Stimulated activated naive CD8-positive, alpha-beta T cell treated with anti-CD3 and anti-CD28 coated beads, Interleukin-15, Interleukin-2, amounts not matched to agents 100 ng/mL and 50 ng/mL, for 24 hours (primary cell): ENCODE measurements at regions not wholly inside any gene's neighbourhood (a gene's known extent, or its start where the extent isn't known, plus 50 kb on each side); places are given as distances from the start of the nearest gene placed in this dataset.

ENCODE experiments used
- H3K27ac Mint-ChIP-seq: one replicate; pipeline ENCODE4 v1.8.0; 2021; ENCODE audit warnings: mild to moderate bottlenecking, mixed read lengths
- H3K27me3 Mint-ChIP-seq: one replicate; pipeline ENCODE4 v1.8.0; 2021; ENCODE audit warnings: mixed read lengths
- H3K36me3 Mint-ChIP-seq: one replicate; pipeline ENCODE4 v1.8.0; 2021; ENCODE audit warnings: low read depth, mixed read lengths
- H3K4me1 Mint-ChIP-seq: one replicate; pipeline ENCODE4 v1.8.0; 2021; ENCODE audit warnings: low read depth, mixed read lengths
- H3K4me3 Mint-ChIP-seq: one replicate; pipeline ENCODE4 v1.8.0; 2021; ENCODE audit warnings: mild to moderate bottlenecking, mixed read lengths
- H3K9me3 Mint-ChIP-seq: one replicate; pipeline ENCODE4 v1.8.0; 2021; ENCODE audit warnings: mixed read lengths

DNA sequence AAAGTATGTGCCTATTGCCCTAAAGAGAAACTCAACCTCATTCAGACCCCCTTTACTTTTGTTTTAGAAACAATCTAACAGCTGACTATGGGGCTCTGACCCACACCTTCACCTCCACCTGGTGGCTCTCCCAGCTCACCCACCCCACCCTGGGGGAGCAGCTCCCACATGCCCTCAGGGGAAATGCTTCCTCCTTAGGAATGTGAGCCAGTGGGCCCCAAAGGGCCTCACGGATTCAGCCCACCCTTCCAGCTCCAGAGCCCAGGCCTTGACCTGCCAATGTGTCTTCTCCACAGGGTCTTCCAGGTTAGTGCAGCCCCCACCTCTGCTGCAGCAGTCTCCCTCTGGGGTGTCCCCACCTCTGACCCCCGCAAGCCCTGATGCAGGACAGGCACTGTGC, 680.1 kb upstream of the RAB6C start:
- Mint-ChIP-seq H3K27me3 (no peaks in the 10 kb centered on the region), H3K4me3 (no peak overlapping the region), H3K36me3 (no peaks in the 10 kb centered on the region), H3K4me1 (no peaks in the 10 kb centered on the region), H3K27ac (no peak overlapping the region), H3K9me3 (peaks cover 2% of the 10 kb centered on the region)

DNA sequence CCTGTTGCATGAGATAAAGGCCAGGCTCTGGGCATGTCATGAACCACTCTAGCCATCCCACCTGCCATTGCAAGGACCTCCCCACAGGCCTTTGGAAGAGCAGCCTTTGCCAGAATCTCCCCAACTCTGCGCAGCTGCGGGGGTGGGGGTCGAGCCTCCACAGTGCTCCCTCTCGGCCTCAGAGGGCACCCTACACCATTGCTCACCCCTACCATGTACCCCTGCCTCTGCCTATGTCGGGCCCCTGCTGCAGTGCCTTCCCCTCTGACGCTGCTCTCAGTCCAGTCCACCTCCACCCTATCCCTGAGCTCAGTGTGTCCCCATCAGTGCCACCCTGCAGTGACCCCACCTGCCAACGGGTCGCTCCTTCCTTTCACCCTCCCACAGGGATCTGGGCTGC, 679.7 kb upstream of the RAB6C start:
- no peak overlapping the region for H3K27ac Mint-ChIP-seq
- H3K4me3 Mint-ChIP-seq: no peak overlapping the region
- no peaks in the 10 kb centered on the region for H3K27me3 Mint-ChIP-seq
- H3K4me1 Mint-ChIP-seq: no peaks in the 10 kb centered on the region
- no peaks in the 10 kb centered on the region for H3K36me3 Mint-ChIP-seq
- H3K9me3 Mint-ChIP-seq: no peaks in the 10 kb centered on the region

DNA sequence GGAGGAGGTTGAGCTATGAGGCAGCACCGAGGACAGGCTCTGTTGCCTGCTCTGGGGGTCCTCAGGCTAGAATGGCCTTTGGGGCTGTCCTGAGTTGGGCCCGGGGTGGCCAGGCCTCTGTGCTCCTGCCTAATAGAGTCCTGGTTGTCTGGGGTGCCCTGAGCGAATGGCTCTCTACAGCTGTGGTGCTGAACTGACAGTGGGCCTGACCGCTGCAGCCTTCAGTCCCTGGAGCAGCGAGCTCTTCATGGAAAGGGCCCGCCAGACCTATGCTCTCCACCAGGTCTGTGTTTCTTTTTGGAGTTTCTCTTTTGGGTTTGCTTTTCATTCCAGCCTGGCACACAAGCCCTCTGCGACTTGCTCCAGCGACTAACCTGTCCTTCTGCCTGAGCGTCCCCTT, 679.0 kb upstream of the RAB6C start:
- Mint-ChIP-seq H3K27me3 (no peaks in the 10 kb centered on the region), H3K4me1 (no peaks in the 10 kb centered on the region), H3K27ac (no peak overlapping the region), H3K4me3 (no peak overlapping the region), H3K36me3 (no peaks in the 10 kb centered on the region), H3K9me3 (no peaks in the 10 kb centered on the region)

DNA sequence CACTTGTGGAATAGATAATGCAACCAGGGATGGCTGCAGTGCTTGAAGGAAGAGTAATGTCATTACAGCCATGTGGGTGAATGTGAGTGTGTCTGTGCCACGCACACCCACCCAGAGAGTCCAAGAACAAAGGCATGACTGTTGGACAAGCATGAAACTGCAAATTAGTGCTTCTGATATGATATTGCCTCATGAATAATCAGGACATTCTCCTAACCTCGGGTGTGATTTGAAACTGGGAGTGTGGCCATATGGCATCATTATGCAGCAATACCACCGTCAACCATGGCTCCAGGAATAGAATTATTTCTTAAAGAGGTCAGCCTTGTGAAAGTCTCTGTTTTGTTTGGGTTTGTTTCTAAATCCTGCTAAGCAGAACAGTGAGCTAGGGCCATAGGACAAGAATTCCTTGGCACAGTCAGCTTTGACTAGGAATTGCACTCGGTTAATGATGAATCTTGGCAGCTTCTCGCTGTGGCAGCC, 678.0 kb upstream of the RAB6C start:
- Mint-ChIP-seq H3K4me1 (no peaks in the 10 kb centered on the region), H3K36me3 (no peaks in the 10 kb centered on the region), H3K4me3 (no peak overlapping the region), H3K27me3 (no peaks in the 10 kb centered on the region), H3K9me3 (no peaks in the 10 kb centered on the region), H3K27ac (no peak overlapping the region)

DNA sequence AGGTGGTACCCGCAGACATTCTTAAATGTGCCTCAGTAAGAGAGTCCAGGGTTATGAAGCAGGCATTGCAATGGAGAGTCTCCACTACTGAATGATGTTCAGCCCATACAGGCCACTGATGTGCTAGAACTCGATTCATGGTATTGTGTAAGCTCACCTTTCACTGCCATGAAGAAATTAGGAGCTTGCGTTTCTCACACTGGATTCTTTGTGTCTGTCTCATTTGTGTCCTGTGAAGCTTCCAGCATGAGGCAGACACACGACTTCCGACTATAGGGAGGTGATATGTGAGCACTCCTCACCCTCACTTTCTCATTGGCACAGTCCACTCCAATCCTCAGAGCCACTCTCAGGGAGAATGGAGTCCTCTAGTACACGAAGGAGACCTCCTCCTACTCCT, 677.4 kb upstream of the RAB6C start:
- no peaks in the 10 kb centered on the region for H3K9me3 Mint-ChIP-seq
- H3K27me3 Mint-ChIP-seq: no peaks in the 10 kb centered on the region
- no peak overlapping the region for H3K27ac Mint-ChIP-seq
- H3K36me3 Mint-ChIP-seq: no peaks in the 10 kb centered on the region
- H3K4me1 Mint-ChIP-seq: no peaks in the 10 kb centered on the region
- H3K4me3 Mint-ChIP-seq: no peak overlapping the region

DNA sequence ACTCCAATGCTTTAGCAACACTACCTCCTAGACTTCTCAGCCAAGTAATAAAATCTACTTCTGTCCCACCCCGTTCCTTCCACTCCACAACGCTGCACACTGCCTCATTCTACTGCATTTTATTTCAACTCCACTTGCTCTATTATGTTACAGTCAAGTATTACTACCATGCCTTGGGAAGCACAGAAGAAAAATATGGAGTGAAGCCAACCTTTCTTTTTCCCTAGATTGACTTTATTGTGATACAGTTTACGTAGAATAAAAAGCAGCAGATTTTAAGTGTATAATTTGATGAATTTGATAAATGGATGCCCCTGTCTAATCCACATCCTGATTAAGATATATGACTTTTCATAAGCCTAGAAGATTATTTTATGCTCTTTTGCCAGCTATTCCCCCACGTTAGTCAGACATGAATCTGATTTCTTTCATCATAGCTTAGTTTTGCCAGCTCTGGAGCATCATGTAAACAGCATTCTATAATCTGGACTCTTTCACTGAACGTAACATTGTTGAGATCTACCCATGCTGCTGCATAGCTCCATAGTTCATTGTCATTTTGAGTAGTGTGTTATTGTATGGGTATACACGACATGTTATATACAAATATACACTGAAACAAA, 676.8 kb upstream of the RAB6C start:
- H3K36me3 Mint-ChIP-seq: no peaks in the 10 kb centered on the region
- no peak overlapping the region for H3K4me3 Mint-ChIP-seq
- H3K27ac Mint-ChIP-seq: no peak overlapping the region
- no peaks in the 10 kb centered on the region for H3K27me3 Mint-ChIP-seq
- no peaks in the 10 kb centered on the region for H3K4me1 Mint-ChIP-seq
- H3K9me3 Mint-ChIP-seq: no peaks in the 10 kb centered on the region

DNA sequence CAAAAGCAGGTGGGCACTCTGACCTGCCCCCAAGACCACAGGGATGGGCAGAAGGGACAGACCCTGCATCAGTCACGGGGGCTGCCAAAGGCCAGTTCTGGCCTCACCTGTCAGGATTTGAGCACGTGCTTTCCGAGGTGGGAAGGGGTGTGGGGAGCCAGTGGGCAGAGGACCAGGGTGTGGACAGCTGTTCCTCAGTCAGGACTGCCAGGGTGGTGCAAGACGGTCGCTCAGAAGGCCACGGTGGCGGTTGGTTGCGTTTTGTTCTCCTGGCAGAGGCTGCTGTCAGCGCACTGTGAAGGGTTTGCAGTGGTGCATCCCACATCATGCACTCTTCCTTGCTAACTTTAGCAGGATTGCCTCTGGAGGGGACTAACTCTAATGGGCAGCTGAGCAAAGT, 665.3 kb upstream of the RAB6C start:
- no peak overlapping the region for H3K27ac Mint-ChIP-seq
- H3K9me3 Mint-ChIP-seq: no peaks in the 10 kb centered on the region
- H3K36me3 Mint-ChIP-seq: no peaks in the 10 kb centered on the region
- H3K4me3 Mint-ChIP-seq: no peak overlapping the region
- H3K4me1 Mint-ChIP-seq: no peaks in the 10 kb centered on the region
- no peaks in the 10 kb centered on the region for H3K27me3 Mint-ChIP-seq

DNA sequence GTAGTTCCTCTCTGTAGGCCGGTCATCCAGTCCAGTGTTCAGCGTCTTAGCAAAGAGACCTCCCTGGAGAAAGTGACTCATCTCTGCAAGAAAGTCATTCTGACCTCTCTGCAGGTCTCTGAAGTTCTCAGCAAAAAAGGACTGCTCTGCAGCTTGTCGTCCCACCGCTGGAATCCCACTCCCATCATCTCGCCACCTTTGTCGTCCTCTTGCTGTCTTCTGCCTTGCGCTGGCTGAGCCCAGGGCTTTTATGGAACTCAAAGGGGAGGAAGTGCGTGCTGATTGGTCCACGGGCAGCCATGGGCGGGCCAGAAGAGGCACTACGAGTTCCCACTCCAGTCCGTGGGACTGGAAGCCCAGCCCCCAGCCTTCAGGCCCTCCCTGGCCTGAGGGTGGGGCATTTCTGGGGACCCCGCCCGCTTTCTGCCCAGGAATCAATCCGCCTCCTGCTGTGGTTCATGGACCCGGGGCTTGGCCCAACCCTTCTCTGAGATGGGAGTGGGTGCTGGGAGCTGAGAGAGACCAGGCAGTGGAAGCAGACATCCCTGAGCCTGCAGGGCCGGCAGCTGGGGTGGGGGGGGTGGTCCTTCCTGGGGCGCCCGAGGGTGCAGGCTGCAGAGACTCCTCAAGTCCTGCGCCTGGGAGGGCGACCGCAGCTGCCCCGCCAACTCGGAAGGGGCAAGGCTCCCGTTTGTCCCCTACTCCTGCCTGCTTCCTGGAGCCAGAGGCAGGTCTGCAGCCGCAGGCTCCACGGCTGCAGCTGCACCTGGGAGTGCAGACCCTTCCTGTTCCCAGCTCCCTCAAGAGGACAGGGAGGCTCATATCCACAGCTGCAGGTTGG, 660.7 kb upstream of the RAB6C start:
- no peak overlapping the region for H3K27ac Mint-ChIP-seq
- no peak overlapping the region for H3K4me3 Mint-ChIP-seq
- no peaks in the 10 kb centered on the region for H3K9me3 Mint-ChIP-seq
- H3K36me3 Mint-ChIP-seq: no peaks in the 10 kb centered on the region
- no peaks in the 10 kb centered on the region for H3K27me3 Mint-ChIP-seq
- no peaks in the 10 kb centered on the region for H3K4me1 Mint-ChIP-seq

DNA sequence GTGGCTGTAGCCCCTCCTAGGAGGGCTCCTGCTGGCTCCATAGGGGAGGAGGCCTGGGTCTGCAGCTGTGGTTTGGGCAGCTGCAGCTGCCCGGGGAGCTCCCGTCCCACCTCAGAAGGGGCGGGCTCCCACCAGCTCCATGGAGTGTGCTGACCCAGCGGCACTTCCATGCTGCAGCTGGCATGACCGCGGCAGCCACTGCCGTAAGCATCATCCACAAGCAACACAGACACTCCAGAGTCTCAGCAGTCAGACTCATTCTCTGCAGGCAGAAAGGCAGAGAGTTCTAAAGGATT, 660.1 kb upstream of the RAB6C start:
- H3K9me3 Mint-ChIP-seq: no peaks in the 10 kb centered on the region
- H3K4me1 Mint-ChIP-seq: no peaks in the 10 kb centered on the region
- no peak overlapping the region for H3K4me3 Mint-ChIP-seq
- H3K36me3 Mint-ChIP-seq: no peaks in the 10 kb centered on the region
- no peak overlapping the region for H3K27ac Mint-ChIP-seq
- H3K27me3 Mint-ChIP-seq: no peaks in the 10 kb centered on the region

DNA sequence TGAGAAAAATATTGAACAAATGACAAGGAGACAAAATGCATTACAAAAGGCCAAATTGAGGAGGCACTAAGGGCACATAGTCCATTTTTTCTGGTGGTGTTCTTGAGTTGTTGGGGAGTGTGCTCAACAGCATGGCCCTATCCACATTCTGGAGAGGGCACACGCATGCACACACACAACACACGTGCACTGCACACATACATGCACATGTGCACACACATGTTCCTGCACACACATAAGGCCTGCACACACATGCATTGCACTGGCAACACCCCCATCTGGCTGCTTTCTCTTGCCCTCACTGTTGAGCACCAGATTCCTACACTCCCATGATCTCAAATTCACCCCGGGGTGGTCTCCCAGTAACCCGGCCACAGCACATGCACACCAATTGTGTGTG, 659.2 kb upstream of the RAB6C start:
- no peak overlapping the region for H3K27ac Mint-ChIP-seq
- H3K4me1 Mint-ChIP-seq: no peaks in the 10 kb centered on the region
- H3K9me3 Mint-ChIP-seq: no peaks in the 10 kb centered on the region
- no peaks in the 10 kb centered on the region for H3K36me3 Mint-ChIP-seq
- no peaks in the 10 kb centered on the region for H3K27me3 Mint-ChIP-seq
- no peak overlapping the region for H3K4me3 Mint-ChIP-seq

DNA sequence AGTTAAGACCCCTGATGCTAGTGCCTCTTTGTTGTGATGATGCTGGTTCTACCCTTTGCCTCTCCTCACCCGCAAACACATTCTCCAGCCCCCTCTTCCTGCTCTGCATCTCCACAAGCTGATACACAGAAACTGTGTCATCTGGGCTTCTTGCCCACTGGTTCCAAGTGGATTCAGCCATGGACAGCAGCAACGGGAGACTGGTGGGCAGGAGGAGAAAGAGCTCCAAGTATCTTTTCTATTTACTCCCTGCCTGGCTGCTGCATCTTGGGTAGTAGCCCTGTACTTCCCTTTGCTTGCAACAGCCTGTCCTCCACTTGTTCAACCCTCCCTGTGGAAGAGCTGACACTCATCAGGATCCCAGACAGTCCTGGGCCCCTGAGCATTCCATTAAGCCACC, 655.1 kb upstream of the RAB6C start:
- Mint-ChIP-seq H3K4me3 (no peak overlapping the region), H3K4me1 (no peaks in the 10 kb centered on the region), H3K9me3 (peaks cover 6% of the 10 kb centered on the region), H3K36me3 (no peaks in the 10 kb centered on the region), H3K27ac (no peak overlapping the region), H3K27me3 (no peaks in the 10 kb centered on the region)

DNA sequence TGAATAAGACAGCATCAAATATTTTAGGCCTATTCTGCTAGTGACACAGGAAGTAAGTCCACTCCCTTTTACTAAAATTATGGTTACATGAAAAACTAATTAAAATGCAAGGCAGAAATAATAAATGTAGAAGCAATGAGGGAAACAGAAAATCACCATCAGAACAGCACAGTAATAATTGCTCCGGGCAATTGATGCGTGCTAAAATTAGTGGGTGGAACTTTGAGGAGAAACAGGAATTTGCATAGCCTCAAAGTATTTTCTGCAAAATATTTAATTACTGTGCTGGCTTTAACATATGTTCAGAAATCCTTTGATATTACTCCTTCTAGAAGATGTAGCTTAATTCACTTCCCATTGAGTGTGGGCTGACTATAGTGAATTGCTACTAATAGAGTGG, 654.3 kb upstream of the RAB6C start:
- Mint-ChIP-seq H3K27me3 (no peaks in the 10 kb centered on the region), H3K4me3 (no peak overlapping the region), H3K27ac (no peak overlapping the region), H3K9me3 (peaks cover 10% of the 10 kb centered on the region), H3K4me1 (no peaks in the 10 kb centered on the region), H3K36me3 (no peaks in the 10 kb centered on the region)

DNA sequence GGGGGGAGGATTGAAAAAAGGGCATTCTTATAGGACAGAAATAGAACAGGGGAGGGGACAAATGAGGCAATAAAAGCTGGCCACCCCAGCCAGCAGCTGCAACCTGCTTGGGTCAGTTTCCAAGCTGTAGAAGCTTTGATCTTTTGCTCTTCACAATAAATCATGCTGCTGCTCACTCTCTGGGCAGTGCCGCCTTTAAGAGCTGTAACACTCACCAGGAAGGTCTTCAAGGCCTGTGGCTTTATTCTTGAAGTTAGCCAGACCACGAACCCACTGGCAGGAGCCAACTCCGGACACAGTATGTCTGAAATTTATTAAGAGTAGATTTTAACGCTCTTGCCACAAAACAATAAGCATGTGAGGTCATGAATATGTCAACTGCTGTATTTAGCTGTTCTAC, 649.9 kb upstream of the RAB6C start:
- Mint-ChIP-seq H3K27ac (no peak overlapping the region), H3K36me3 (no peaks in the 10 kb centered on the region), H3K4me1 (no peaks in the 10 kb centered on the region), H3K4me3 (no peak overlapping the region), H3K9me3 (peaks cover 10% of the 10 kb centered on the region), H3K27me3 (no peaks in the 10 kb centered on the region)

DNA sequence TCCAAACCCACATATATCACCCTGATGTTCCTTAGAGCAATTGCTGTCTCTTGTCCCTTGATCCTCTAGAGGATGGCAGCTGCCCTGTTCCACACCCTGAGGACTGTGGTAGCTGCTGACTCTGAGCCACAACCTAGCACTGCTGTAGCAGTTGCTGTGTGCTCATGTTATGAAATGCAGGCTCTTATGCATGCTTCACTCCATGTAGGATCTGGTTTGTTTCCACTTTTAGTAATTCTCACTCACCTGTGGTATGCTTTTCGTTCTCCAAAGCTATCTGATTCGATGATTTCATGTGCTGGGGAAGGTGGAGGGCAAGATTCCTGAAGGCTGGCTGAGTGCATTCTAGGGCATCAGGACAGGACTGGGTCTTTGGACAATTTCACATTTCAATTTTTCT, 649.0 kb upstream of the RAB6C start:
- Mint-ChIP-seq H3K27me3 (no peaks in the 10 kb centered on the region), H3K4me1 (no peaks in the 10 kb centered on the region), H3K4me3 (no peak overlapping the region), H3K9me3 (peaks cover 10% of the 10 kb centered on the region), H3K27ac (no peak overlapping the region), H3K36me3 (no peaks in the 10 kb centered on the region)

DNA sequence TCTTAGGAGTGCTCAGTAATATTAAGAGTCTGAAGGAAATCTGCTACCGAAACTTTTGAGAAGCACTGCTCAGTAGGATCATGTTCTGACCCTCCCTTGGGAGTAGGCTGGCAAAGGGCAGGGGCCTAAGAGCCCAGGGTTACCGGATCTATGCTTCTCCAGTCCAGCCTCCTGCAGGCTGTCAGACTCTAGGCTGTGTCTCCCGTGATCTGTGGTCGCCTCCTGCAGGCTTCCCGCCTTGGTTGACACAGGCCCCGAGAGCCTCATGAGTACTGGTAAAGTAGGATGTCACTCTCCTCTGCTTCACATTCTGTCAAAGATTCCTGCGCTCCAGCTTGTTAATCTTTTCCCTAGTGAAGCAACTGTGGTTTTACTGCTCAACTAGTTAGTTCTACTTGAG, 647.8 kb upstream of the RAB6C start:
- Mint-ChIP-seq H3K9me3 (peaks cover 10% of the 10 kb centered on the region), H3K27me3 (no peaks in the 10 kb centered on the region), H3K4me3 (no peak overlapping the region), H3K4me1 (no peaks in the 10 kb centered on the region), H3K27ac (no peak overlapping the region), H3K36me3 (no peaks in the 10 kb centered on the region)

DNA sequence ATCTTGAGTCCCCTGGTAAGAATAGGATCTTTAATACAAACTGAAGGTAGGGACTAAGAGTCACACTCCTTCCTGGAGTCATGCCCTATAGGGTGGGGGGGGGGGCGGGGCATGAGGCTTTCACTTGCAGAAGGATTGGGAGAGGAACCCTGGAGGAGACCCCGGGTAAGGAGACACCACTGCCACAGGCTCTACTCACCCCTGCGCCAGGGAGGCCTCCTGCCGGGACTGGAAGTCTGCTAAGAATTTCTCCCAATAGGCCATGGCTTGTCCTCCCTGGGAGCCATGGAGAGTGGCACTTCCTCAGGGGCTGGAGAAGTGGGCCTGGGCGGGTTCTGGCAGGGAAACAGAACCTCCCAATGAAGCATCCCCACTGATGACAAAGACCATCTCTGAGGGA, 645.3 kb upstream of the RAB6C start:
- Mint-ChIP-seq H3K27ac (no peak overlapping the region), H3K4me3 (no peak overlapping the region), H3K36me3 (no peaks in the 10 kb centered on the region), H3K27me3 (peaks cover 3% of the 10 kb centered on the region), H3K9me3 (peaks cover 10% of the 10 kb centered on the region), H3K4me1 (no peaks in the 10 kb centered on the region)
